Fibroblast of pulmonary artery (primary cell): ENCODE measurements at regions not wholly inside any gene's neighbourhood (a gene's known extent, or its start where the extent isn't known, plus 50 kb on each side); places are given as distances from the start of the nearest gene placed in this dataset.

Source experiments
- DNase-seq: peaks from one replicate; pipeline ENCODE4 v3.0.0-alpha.2; 2010; ENCODE audit warnings: low read depth
- H3K4me3 ChIP-seq: replicated peaks from 2 replicates; pipeline ENCODE4 v1.5.1; 2011; ENCODE audit warnings: low read depth, mild to moderate bottlenecking, control low read depth, low read length, moderate library complexity
- TF ChIP-seq, protein P1 (sequence below): IDR thresholded peaks from 2 replicates; pipeline ENCODE4 v1.5.1; 2011; ENCODE audit warnings: mild to moderate bottlenecking, control low read depth, low read length, inconsistent platforms; ENCODE audit errors: missing control alignments

DNA sequence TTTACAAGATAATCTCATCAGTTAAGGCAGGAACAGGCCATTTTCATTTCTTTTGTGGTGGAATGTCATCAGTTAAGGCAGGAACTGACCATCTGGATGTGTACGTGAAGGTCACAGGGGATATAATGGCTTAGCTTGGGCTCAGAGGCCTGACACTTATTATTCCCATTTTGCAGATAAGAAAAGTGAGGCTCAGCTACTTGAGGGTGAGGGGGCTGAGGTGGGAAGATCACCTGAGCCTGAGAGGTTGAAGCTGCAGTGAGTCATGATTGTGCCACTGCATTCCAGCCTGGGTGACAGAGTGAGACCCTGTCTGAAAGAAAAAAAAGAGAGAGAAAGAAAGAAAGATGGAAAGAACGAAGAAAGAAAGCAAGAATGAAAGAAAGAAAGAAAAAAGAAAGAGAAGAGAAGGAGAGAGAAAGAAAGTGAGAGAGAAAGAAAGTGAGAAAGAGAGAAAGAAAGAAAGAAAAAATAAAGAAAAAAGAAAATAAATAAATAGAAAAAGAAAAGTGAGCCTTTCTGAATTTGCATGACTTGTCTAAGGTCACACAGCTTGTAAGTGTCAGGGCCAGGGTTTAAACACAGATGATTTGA is 142.0 kb downstream of the TMEM30B start:
- DNase-seq, result no peak
- no peak overlapping the region for H3K4me3 ChIP-seq
- TF ChIP-seq, protein P1, sequence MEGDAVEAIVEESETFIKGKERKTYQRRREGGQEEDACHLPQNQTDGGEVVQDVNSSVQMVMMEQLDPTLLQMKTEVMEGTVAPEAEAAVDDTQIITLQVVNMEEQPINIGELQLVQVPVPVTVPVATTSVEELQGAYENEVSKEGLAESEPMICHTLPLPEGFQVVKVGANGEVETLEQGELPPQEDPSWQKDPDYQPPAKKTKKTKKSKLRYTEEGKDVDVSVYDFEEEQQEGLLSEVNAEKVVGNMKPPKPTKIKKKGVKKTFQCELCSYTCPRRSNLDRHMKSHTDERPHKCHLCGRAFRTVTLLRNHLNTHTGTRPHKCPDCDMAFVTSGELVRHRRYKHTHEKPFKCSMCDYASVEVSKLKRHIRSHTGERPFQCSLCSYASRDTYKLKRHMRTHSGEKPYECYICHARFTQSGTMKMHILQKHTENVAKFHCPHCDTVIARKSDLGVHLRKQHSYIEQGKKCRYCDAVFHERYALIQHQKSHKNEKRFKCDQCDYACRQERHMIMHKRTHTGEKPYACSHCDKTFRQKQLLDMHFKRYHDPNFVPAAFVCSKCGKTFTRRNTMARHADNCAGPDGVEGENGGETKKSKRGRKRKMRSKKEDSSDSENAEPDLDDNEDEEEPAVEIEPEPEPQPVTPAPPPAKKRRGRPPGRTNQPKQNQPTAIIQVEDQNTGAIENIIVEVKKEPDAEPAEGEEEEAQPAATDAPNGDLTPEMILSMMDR, result no peak

DNA sequence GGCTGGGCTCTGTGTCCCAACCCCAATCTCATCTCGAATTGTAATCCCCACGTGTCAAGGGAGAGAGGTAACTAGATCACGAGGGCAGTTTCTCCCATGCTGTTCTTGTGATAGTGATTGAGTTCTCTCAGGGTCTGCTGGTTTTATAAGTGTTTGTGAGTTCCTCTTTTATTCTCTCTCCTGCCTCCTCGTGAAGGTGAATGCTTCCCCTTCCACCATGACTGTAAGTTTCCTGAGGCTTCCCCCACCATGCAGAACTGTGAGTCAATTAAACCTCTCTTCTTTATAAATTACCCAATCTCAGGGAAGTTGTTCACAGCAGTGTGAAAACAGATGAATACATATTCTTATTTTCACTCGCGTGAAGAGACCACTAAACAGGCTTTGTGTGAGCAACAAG is 148.2 kb downstream of the TMEM30B start:
- TF ChIP-seq, protein P1, result no peak
- DNase-seq, result no peak
- no peak overlapping the region for H3K4me3 ChIP-seq

DNA sequence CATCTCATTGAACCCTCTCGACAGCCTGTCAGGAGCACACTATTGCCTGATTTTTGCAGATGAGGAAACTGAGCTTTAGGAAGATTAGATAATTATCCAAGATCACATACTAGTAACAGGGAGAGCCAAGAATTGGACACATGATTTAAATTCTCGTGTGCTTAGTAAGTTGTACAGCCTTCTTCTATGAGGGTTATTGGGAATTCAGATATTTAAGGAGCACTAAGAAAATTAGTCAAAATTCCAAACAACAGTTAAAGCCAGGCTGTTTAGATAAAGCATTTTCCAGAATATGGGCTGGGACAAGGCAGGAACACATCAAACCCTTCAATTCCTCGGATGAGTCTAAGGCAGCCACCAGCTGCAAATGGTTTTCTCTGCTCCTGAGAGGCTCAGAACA is 148.8 kb downstream of the TMEM30B start:
- TF ChIP-seq, protein P1, result no peak
- H3K4me3 ChIP-seq, result no peak overlapping the region
- DNase-seq, result no peak

DNA sequence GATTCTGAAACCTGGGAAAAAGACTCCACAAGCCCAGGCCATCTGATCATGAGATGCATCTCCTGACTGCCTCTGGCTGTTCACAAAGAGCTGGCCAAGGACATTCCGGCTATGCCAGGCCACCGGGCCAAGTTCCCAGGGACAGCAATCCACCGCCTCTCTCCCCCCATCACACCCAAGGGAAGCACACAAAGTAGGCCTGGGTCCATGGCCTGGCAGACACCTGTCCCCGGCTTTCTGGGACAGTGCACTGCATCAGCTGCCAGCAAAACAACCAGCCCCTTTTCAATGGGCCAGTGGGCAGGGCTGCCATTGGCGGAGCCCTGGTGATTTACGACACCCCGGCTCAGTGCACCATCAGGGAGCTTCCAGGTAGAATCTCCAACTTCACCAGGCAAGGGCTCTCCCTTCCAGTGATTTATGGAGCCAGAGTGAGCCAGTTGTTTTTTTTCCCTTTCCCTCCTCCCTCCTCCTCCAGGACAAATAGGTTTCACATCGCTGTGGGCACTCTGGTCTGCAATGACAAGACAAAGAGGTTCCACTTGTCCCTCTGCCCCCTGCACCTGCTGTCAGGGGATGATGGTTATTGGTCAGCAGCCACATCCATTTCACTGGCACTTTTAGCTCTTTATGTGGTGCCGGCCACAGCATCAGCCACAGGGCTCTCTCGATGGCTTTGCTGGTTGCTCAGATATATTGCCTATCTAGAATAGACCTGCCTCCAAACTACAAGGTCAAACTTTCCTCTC is 149.6 kb downstream of the SLC38A6 start:
- no peak for DNase-seq
- TF ChIP-seq, protein P1, result no peak

DNA sequence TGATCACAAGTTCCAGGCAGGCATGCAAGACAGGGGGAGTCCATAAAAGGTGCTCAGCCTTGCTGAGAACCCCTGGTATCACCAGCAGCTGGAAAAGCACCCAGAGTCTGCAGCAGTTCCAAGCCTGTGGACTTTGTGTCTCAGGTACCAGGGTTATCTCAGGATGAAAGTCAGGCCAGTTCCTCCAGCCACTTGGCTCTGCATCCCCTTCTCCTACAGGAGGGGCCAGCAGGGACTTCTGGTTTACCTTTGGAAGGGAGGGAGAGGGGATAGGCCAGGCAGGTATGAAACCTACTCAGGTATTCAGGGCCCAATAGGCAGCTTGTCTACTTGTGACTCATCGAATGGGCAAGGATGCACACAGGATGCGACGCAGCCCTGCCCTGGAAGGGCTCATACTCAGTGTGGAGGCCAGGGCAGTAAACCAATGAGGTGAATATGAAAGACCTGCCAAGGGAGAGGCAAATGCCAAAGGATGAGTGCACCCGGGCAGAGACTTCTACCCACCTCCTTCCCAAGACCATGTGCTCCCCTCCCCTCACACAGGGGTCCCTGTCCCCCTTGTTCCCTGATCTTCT is 148.2 kb downstream of the SLC38A6 start:
- no peak overlapping the region for H3K4me3 ChIP-seq
- TF ChIP-seq, protein P1, result no peak
- DNase-seq, result no peak

More for the DNA sequence above, 149.6 kb downstream of the SLC38A6 start:
- no peak overlapping the region for H3K4me3 ChIP-seq

DNA sequence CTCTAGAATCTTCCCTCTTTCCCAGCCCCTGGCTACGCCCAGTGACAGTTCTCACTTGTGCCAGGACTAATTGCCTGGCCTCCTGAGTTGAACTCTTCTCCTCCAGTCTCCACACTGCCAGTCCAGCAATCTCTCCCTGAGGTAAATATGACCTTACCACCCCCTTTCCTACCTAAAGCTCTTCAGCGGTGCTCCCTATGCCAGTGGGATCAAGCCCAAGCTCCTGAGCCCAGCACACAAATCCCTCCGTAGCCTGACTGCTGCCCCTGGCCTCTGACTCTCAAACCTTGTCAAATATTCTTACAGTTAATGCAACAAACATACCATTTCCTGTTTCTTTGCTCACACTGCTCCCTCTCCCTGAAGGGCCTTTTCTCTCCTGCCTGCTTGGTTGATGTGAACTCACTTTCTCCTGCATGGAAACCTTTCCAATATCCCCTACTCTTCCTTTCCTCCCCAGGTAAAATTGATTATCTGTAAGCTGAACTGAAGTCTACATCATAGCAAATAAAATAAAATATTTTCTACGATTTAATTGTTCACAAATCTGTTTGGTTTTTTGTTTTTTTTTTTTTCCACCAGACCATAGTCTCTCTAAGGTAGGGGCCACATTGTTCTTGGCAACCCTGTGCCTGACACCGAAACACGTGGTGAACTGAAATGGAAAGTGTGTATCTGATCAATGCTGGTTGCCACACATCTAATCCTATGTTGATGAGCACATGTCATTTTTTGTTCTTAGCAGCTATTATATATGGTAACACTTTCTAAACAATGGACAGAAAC is 147.5 kb downstream of the SLC38A6 start:
- TF ChIP-seq, protein P1, result no peak
- no peak overlapping the region for H3K4me3 ChIP-seq
- DNase-seq, result no peak
